Astrocyte of the cerebellum (primary cell): ENCODE measurements at regions not wholly inside any gene's neighbourhood (a gene's known extent, or its start where the extent isn't known, plus 50 kb on each side); places are given as distances from the start of the nearest gene placed in this dataset.
"Not testable (repeated sequence)": the region's sequence is repeated elsewhere in the genome, so short reads cannot be mapped to it uniquely, and the experiment has no call there.

Source experiments
- DNase-seq: peaks from one replicate; pipeline ENCODE4 v3.0.0-alpha.2; 2011; ENCODE audit warnings: low read depth
- H3K4me3 ChIP-seq: 2 replicates; pipeline ENCODE4 v1.5.1; 2011; ENCODE audit warnings: mild to moderate bottlenecking, low read depth, low read length, moderate library complexity
- CTCF ChIP-seq: IDR thresholded peaks from 2 replicates; pipeline ENCODE4 v1.5.1; 2012; ENCODE audit warnings: low read length, low read depth, moderate library complexity, mild to moderate bottlenecking; ENCODE audit errors: missing control alignments
- in situ Hi-C: cut with HindIII; loops from 2 replicates; pipeline ENCODE4 v1.10.0; 2017; ENCODE audit warnings: low sequenced_read_pairs

DNA sequence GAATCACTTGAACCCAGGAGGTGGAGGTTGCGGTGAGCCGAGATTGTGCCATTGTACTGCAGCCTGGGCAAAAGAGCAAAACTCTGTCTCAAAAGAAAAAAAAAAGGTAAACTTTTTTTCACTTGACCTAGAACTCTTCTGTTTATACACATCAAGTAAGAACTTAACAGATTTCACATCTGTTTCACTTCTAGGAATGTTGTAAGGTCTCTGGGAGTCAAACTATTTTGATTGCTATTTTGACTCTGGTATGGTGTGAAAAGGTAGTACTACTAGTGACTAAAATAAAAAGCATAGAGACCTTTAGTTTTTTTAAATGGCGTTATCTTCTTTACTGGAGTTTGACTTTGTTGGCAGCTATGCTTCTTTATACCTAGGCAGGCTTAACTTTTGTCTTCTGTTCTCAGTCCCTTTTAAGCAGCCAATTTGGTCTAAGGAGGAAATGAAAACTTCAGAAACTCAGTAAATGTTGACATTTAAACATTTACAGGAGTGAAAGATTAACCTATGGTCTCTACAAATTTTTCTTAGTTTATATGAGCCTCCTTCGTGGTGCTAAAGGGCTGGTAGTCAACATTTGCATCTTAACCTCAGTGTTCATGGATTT is 84.7 kb downstream of the METTL2B start:
- in situ Hi-C loops, H3K4me3 ChIP-seq, DNase-seq: not testable (repeated sequence)

GRCh38 chr7:128562795-128563194 is 86.2 kb downstream of the METTL2B start:
- in situ Hi-C loops, result not testable (repeated sequence)

GRCh38 chr7:128564123-128564700 is 87.7 kb downstream of the METTL2B start:
- in situ Hi-C loops, DNase-seq, H3K4me3 ChIP-seq: not testable (repeated sequence)

More at GRCh38 chr7:128562795-128563194, 86.2 kb downstream of the METTL2B start:
- DNase-seq, H3K4me3 ChIP-seq: not testable (repeated sequence)

- DNase-seq, in situ Hi-C loops, H3K4me3 ChIP-seq: not testable (repeated sequence)
These were observed 88.7 kb downstream of the METTL2B start for GRCh38 chr7:128564932-128565864.

GRCh38 chr7:128575277-128575676 is 96.8 kb upstream of the GARIN1A start:
- in situ Hi-C loops, DNase-seq, H3K4me3 ChIP-seq: not testable (repeated sequence)

DNA sequence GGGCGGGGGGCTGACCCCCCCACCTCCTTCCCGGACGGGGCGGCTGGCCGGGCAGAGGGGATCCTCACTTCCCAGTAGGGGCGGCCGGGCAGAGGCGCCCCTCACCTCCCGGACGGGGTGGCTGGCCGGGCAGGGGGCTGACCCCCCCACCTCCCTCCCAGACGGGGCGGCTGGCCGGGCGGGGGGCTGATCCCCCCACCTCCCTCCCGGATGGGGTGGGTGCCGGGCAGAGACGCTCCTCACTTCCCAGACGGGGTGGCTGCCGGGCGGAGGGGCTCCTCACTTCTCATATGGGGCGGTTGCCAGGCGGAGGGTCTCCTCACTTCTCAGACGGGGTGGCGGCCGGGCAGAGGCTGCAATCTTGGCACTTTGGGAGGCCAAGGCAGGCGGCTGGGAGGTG is 95.1 kb upstream of the GARIN1A start:
- DNase-seq, H3K4me3 ChIP-seq, in situ Hi-C loops: not testable (repeated sequence)

DNA sequence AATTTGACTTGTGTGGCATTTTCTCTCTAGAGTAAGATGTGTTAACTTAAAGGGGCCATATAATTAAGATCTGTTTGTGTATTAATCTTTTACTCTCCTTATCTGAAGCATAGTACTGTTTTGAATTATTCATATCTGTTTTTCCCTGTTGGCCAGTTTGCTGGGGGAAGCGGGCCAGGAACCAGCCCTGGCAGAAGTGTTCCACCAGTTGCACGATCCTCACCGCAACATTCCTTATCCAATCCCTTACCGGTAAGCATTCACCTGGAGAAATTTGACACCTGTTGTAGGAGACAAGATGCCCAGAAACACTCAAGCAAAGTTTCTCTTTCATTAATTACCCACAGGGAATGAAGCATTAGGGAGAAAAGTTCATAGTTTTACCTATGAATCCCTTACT is 92.2 kb upstream of the GARIN1A start:
- in situ Hi-C loops, DNase-seq, H3K4me3 ChIP-seq: not testable (repeated sequence)

DNA sequence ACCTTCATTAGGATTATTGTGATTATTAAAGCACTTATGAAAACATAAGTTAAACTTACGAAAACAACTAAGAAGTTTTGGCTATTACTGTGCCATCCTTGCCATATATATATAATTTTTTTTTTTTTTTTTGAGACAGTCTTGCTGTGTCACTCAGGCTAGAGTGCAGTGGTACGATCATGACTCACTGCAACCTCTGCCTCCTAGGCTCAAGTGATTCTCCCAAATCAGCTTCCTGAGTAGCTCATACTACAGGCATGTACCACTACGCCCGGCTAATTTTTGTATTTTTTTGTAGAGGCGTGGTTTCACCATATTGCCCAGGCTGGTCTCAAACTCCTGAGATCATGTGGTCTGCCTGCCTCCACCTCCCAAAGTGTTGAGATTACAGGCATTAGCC is 91.0 kb upstream of the GARIN1A start:
- DNase-seq, in situ Hi-C loops, H3K4me3 ChIP-seq: not testable (repeated sequence)

GRCh38 chr7:128581825-128582561 is 90.1 kb upstream of the GARIN1A start:
- H3K4me3 ChIP-seq, in situ Hi-C loops, DNase-seq: not testable (repeated sequence)

DNA sequence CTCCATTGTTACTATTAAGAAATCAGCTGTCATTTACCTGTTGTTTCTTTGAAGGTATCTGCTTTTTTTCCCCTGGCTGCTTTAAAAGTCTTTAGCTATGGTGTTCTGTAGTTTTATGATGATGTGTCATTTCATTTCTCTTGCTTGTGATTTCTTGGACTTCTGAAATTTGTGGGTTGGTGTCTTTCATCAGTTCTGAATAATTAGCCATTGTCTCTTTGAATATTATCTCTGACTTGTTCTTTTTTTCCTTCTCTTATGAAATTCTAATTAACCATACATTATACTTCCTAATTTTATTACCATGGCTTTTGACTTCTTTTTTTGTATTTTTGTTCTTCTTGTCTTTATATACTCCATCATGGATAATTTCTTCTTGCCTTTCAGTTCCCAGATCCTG is 85.4 kb upstream of the GARIN1A start:
- H3K4me3 ChIP-seq, DNase-seq, in situ Hi-C loops: not testable (repeated sequence)

DNA sequence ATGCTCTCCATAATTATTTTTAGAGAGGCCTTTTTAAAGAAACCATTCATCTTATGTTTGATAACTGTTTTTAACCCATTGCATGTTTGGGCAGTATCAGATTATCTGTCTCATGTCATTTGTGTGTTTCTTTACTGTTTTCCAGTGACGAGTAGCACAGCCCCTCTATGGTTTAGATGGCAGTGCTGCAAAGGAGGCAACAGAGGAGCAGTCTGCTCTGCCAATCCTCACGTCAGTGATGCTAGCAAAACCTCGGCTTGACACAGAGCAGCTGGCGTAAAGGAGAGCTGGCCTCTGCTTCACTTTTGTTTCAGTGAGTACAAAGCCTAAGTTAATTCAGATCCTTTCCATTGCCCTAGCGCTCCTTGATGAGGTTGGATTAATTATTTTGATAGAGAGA is 80.4 kb upstream of the GARIN1A start:
- H3K4me3 ChIP-seq, result no peak overlapping the region
- in situ Hi-C loops, result no loop called here
- DNase-seq, result no peak
- TF ChIP-seq CTCF, result no peak

DNA sequence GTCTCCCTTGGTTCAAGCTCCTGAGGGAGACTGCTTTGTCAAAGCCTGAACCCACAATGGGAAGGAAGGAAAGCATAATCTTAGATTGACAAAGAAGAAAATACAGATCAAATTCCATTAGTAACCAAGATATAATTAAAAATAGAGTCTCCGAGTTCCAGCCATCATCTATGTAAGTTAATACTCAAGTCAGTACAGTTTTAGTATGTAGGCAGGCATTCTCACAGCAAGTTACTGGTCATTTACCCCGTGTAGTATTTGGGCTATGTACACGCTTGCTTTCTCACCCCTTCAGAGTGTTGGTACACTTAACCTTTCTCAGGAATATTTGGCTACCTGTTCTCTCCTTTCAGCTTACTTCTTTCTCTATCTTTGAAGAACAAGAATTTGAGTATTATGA is 79.9 kb upstream of the GARIN1A start:
- in situ Hi-C loops, DNase-seq, H3K4me3 ChIP-seq: not testable (repeated sequence)

- in situ Hi-C loops, DNase-seq: not testable (repeated sequence)
These were observed 78.0 kb upstream of the GARIN1A start for GRCh38 chr7:128594061-128594460.

DNA sequence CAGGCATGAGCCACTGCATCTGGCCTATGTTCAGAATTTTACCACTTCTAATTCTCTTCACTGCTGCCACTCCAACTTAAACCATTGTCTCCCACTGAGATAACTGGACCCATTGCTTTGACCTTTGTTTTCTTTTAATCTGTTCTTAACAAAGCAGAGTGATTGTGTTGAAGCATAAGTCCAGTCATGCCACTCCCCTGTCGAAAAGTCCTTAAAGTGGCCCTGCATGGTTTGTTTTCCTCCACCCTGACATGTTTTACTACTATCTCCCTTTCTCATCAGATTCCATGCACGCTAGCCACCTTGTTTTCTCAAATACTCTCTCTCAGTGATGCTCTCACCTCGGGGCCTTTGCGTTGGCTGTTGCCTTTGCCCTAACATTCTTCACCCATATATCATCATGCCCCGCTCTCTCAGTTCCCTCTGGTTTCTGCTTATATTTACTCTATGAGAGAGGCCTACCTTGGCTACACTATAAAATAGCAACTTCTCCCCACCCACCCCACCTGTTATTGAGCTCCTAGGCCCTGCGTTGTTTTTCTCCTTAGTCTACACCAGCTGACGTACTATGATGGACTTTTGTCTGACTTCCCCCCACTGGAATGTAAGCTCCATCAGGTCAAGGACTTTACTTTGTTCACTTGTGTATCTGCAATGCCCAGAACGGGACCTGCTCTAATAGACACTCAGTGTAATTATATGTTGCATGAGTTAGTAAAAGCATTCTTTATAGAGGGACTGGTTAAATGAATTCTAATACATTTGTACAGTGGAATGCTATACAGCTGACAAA is 75.6 kb upstream of the GARIN1A start:
- in situ Hi-C loops, DNase-seq, H3K4me3 ChIP-seq: not testable (repeated sequence)

More at GRCh38 chr7:128594061-128594460, 78.0 kb upstream of the GARIN1A start:
- not testable (repeated sequence) for H3K4me3 ChIP-seq

DNA sequence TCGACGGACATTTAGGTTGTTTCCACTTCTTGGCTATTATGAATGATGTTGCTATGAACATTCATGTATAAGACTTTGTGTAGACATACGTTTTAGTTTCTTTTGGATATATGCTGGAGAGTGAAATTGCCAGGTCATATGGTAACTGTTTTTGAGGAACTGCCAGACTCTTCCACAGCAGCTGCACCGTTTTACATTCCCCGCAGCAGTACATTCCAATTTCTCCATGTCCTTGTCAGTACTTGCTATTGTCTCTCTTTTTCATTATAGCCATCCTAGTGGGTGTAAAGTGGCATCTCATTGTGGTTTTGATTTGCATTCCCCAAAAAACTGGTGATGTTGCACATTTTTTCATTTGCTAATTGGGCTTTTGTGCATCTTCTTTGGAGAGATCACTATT is 73.1 kb upstream of the GARIN1A start:
- H3K4me3 ChIP-seq, DNase-seq, in situ Hi-C loops: not testable (repeated sequence)
